HG03558 (cell line): ENCODE measurements at regions not wholly inside any gene's neighbourhood (a gene's known extent, or its start where the extent isn't known, plus 50 kb on each side); places are given as distances from the start of the nearest gene placed in this dataset.

Source experiments
- ATAC-seq: cut with Tn5 transposase; IDR thresholded peaks from one replicate; pipeline ENCODE4 v1.9.1; 2021; ENCODE audit warnings: moderate number of reproducible peaks; ENCODE audit not compliant: unreplicated experiment; ENCODE audit errors: extremely low read depth

DNA sequence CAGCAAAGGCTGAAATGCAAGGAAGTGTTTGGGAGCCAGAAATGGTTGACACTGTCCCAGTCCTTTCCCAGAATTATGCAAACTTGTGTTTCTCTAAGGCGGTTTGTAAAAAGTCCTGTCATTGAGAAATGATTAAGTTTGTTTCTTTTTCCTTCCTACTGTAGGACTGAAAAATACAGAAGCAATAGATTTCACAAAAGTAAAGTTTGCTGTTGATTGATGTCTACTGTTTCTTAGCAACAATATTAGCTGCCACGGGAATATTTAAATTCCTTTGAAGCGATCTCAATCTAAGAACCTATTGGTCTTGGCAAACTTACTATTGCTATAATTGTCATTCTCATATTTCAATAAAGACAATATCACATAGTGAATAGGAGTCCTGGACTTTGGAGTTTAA, 100.7 kb upstream of the IL12A start:
- no peak for ATAC-seq

DNA sequence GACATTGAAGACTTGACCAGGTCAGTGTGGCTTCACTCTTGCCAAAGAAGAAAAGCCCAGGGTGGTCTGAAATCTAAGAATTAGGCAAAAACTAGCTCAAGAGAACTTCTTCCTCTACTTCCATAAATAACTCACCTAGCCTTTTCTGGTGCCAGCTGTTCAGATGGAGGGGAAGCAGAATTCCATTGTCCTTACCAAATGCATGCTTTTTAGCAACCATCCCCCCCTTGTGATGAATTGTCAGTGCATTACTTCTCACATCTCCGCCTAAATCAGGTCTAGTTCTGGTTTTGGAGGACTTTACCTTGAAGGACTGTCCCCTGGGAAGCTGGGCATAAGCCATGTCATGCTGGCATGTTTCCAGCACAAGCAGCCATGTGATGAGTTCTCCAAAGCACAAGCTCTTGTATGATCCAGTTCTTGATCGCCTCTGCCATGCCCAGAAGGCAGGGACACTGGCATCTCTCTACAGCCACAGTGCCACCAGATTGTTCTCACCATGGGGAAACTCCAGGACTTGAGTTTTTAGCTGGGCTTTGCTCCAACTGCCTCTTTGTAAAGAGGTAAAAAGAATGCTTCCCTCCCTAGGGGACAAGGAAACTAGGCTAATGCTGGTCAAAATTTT, 96.4 kb upstream of the IL12A start:
- ATAC-seq = no peak

DNA sequence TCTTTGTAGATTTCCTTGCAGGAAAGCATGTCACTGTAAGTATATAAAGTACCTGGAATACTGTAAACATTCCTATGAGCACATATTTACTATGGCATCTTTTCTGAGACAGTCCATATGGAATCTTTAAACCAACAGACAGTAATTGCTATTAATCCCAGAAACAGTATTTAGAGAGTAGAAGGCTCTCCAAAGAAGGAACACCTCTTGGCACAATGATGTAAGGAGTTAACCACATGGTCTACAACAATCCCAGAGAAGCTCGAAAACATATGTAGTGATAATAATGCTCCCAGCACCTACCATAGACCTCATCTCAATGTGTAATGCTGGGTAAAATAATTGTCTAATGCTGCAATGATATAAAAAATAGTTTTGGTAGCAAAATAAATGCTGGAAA, 95.8 kb upstream of the IL12A start:
- ATAC-seq = no peak

DNA sequence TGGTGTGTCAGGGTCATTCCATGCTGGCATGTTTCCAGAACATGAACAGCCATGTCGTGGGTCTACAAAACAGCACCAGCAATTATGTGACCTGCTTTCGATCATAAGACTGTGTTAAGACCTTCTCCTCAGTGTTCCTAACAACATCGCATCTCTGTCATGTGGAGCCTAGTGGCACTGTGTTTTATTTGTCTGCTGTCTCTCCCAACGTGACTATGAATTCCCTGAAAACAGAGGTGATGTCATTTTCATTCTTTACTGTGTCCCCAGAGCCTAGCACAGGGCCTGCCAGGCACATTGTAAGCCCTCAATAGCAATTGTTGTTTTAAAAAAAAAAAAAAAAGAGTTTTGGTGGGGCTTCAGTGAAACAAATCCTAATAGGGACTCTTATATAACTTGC, 94.2 kb upstream of the IL12A start:
- no peak for ATAC-seq

GRCh38 chr3:159895430-159895829, 93.2 kb upstream of the IL12A start:
- ATAC-seq = no peak

DNA sequence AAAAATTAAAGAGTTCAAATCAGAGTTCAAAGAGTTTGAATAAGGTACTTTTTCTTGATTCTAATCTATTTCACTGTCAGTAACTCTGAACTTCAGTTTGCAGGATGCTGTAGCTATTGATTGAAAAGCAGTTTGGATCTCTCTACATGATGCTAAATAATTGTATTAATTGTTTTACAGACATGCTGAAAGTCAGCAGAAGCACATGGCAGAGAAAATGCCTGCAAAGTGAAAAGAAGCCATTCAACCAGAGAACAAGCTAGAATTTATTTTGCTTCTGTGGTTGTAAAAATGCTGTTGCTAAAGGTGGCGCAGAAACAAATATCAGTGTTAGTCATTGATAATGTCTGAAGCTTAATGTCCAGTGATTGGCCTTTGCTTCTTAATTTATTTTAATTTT, 92.1 kb upstream of the IL12A start:
- no peak for ATAC-seq

DNA sequence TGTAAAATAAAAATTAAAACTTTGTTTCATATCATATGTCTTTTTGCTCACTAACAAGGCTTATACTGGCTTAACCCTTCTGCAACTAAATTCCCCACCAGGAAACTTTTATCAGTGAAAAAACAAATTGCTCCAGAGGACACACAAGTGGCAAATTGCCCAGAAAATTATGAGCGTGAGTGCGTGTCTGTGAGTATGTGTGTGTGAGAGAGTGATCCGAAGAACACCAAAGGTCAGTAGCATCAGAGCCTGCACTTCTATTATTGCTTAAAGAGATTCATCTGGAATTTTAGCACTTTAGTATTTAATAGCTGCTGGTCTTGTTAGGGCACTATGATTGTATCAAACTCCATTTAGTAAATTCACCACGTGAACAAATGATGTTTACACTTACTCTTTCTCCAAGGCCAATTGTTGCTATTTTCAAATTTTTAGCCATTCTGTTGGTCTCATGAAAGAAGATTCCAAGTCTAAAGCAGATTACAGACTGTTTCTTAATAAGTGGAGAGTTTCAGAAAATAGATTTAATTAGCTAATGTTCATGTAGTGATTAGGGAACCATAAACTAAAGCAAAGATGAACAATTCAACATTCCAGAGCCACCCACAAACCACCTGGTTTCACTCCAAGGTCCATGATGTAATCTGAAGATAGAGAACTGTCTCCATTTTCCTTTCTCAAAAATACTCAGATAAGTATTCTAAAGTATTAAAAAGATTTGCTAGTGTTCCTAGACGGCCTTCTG, 91.1 kb upstream of the IL12A start:
- no peak for ATAC-seq

- no peak for ATAC-seq
These were observed 90.5 kb upstream of the IL12A start for GRCh38 chr3:159898147-159898546.

DNA sequence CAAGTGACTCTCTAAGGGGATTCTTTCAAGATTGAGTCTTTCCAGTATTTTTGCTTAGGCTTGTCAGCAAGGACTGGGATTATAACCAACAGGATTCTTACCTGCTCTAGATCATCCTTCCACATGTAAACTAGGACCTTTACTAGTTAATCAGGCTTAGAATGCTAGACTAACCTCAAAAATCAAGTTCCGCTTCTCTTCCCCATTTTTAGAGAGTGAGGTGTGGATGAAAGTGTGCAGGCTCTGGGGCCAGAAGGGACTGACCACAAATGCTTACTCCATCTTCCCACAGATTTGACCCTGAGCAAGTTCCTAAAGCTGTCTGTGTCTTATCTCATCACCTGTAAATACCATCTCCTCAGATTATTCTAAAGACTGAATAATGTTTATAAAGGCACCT, 89.5 kb upstream of the IL12A start:
- no peak for ATAC-seq

DNA sequence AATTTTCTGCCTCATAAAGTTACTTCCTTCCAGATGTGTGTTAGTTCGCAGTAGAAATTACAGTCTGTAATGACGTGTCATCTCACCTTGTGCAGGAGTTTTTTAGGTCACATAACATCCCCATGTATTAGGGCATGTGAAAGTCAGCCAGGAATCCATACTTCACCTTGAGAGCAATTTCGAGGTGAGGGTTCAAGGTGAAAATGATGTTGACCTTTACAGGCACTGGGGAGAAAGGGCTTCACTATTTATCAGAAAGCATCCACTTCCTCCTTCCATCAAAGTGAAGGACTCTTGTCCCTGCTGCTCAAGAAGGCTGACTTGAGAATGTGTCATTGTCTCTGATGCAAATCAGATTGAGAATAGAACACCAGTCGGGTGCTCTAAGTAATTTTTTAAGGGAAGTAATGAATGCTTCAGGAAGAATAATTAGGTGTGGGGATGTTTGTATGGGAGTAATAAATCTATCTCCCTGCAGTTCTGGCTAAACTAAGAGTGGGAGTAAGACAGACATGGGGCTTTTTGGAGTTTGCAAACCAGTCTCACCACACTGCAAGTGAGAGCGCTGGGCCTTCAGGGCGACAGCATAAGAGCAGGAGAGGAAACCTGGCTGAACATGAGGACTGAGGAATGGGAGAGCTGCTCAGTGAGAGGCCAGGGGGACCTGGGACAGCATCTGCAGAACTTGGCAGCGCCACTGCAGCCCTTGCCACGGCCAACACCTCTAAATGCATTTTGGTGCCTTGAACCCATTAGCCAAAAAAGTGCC, 85.9 kb upstream of the IL12A start:
- ATAC-seq = peak; percentile 55

DNA sequence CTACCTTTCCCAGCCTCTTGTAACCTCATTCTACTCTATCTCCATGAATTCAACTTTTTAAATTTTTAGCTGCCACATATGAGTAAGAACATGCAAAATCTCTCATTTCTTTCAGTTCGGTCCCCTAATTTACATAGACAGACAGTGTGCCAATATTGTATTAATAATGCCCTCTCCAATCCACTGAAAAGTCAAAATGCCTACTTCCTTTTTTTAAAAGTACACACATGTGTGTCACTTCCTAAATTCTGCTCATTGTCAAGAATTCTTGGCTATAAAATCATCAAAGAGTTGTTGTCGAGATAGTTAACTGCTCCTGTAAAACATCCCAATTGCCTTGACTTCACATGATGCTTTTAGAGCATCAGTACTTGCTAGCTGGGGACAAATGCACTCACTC, 84.2 kb upstream of the IL12A start:
- peak; percentile 37 for ATAC-seq

DNA sequence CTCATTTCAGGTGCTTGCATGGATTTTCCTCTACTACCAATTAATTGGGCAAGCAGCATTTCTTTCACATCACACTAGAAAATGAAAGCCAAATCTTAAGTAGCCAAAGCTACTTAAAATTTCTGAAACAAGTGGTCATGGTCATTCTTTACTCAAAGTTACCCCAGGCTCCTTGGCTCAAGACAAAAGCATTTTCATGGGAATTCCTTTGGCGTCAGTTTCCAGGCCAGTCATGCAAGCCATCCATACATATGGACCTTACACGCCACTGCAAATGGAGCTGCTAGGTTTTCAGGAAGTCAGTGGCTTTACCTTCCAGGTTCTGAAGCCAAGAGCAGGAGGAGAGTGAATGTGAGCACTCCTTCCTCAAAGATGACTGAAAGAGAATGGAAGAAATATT, 83.7 kb upstream of the IL12A start:
- ATAC-seq = no peak

DNA sequence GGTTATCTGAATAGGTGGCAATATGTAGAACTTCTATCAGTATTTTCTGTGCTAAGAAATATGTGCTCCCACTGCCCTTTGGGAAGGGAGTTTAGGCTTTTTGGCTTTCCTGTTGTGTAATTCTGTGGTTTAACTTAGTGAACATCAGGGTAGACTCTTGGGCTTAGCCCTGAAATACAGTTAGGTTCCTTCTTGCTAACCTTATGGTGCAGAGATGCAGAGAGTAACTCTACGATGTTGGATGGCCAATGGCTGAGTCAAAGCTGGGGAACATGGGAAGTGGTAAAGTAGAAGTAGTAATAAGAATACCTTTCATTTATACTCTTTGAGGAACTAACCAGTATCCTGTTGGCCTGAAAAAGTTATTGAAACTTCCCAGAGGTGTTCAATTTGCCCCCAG, 80.8 kb upstream of the IL12A start:
- no peak for ATAC-seq

DNA sequence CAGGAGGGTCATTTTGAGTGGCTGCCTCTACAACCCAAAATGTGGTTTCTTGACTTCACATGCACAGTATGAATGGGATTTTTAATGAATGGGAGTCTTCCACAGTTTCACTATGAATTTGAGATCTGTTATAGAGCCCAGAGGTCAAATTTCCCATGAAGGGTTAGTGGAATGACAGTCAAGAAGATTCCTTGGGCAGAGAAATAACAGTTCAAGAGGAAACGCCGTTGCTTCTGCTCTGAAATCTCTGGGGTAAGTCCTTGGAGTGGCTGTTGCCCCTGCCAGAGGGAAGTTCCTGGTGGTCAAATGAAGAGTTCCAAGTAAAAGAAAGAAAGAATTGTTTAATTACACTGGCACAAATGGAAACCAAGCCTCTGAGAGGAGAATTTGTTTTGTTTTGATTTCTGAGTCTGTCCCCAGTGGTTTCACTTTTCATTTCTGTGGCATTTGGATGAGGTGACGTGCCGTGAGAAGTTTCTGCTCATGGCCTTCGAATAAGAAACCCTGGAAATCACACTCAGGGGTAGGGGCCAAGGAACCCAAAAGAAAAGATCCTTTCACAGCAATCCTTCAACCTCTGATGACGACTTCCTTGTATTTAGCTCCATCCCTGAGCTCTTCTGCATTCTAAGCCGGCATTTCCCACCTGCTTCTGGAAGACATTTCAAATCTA, 77.5 kb upstream of the IL12A start:
- ATAC-seq = peak; percentile 80

DNA sequence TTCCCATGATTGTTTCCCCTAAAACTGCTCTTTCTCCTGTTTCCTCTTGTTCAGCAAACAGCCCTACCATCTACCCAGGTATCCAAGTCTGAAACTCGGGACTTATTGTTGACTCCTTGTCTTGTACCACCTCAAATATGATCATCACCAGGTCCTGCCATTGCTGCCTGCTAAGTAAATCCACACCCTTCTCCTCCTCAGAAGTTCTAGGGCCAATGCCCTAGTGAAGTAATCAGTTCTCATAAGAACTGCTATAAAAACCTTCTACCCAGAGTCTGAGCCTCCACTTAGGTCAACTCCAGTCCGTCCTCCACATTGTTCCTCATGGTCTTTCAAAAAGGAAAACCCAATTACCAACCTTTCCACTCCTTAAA, 77.0 kb upstream of the IL12A start:
- no peak for ATAC-seq

GRCh38 chr3:159913712-159914414, 74.8 kb upstream of the IL12A start:
- no peak for ATAC-seq

DNA sequence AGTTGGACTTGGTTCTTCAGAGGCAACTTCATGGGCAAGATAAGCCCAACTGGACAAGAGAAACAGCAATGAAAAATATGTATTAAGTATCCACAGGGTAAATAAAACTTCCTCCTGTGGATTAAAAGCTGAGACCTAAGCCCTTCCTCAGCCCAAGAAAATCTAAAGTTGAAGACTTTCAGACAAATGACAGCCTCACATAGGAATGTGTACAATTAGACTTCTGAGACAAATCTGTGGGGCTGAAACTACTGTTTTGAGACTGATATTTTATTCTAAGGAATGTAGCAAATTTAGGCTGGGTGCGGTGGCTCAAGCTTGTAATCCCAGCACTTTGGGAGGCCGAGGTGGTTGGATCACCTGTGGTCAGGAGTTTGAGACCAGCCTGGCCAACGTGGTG, 74.2 kb upstream of the IL12A start:
- ATAC-seq = no peak

- no peak for ATAC-seq
These were observed 72.6 kb upstream of the IL12A start for GRCh38 chr3:159916052-159916451.

GRCh38 chr3:159917141-159917540, 71.5 kb upstream of the IL12A start:
- no peak for ATAC-seq

DNA sequence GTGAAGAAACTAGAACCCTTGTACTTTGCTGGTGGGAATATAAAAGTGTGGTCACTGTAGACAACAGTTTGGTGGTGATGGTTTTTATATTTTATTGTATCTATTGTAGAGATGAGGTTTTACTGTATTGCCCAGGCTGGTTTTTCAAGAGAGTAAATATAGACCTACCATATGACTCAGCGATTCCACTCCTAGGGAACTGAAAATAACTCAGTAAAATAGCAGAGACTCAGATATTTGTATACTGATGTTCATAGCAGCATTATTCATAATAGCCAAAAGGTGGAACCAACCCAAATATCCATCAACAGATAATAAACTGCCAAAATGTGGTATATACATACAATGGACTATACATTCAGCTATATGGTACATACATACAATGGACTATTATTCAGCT, 68.8 kb upstream of the IL12A start:
- ATAC-seq = peak; percentile 75
